Vagina (tissue), 2 donors: ENCODE measurements at regions not wholly inside any gene's neighbourhood (a gene's known extent, or its start where the extent isn't known, plus 50 kb on each side); places are given as distances from the start of the nearest gene placed in this dataset.

ENCODE experiments used
- POLR2AphosphoS5 ChIP-seq, 2 donors: sonication (generic); formaldehyde crosslinking; IDR thresholded peaks; one replicate each; pipeline ENCODE4 v1.9.0; 2017; ENCODE audit warnings: antibody characterized with exemption in 2 of 2, mild to moderate bottlenecking in 2 of 2, low read depth in 1 of 2; ENCODE audit not compliant: insufficient read depth in 1 of 2
- TF ChIP-seq, protein P1 (sequence below), 3 experiments: fragments of 450-650 bp in 2 of 3; fragments of 200-600 bp in 1 of 3; sonication (generic) in 1 of 3; IDR thresholded peaks; one replicate each; pipeline ENCODE4 v1.5.1; 2017 to 2019; ENCODE audit warnings: antibody characterized with exemption in 3 of 3, mild to moderate bottlenecking in 2 of 3, moderate library complexity in 2 of 3

DNA sequence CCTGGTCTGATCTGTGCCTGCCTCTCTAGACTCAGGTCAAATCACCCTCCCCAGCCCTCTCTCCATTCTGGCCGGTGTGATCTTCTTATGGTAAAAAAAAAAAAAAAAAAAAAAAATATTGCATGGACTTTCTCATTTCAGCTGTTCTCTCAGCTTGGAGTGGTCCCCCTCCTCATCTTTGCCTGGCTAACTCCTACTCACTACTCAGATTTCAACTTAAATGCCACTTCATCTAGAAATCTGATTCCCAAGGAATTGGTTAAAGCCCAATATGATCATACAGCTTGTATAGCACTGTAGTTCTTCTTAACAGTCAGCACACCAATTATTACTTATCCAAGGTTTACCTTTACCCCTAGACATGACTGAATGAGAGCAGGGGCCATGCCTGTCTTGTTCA is 105.9 kb upstream of the CARMIL1 start:
- no peak for TF ChIP-seq POLR2AphosphoS5 (IDR thresholded peaks at IDR 0.05; ENCODE audit: insufficient read depth in 1 of 2, low read depth in 1 of 2)
- TF ChIP-seq, protein P1, sequence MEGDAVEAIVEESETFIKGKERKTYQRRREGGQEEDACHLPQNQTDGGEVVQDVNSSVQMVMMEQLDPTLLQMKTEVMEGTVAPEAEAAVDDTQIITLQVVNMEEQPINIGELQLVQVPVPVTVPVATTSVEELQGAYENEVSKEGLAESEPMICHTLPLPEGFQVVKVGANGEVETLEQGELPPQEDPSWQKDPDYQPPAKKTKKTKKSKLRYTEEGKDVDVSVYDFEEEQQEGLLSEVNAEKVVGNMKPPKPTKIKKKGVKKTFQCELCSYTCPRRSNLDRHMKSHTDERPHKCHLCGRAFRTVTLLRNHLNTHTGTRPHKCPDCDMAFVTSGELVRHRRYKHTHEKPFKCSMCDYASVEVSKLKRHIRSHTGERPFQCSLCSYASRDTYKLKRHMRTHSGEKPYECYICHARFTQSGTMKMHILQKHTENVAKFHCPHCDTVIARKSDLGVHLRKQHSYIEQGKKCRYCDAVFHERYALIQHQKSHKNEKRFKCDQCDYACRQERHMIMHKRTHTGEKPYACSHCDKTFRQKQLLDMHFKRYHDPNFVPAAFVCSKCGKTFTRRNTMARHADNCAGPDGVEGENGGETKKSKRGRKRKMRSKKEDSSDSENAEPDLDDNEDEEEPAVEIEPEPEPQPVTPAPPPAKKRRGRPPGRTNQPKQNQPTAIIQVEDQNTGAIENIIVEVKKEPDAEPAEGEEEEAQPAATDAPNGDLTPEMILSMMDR (IDR thresholded peaks at IDR 0.05), result no peak
